Nephron (organoid): ENCODE measurements at regions not wholly inside any gene's neighbourhood (a gene's known extent, or its start where the extent isn't known, plus 50 kb on each side); places are given as distances from the start of the nearest gene placed in this dataset.

Source experiments
- H3K27ac Mint-ChIP-seq, 3 experiments: 2 replicates each; pipeline ENCODE4 v1.8.0; 2020; ENCODE audit warnings: mixed read lengths in 3 of 3, mild to moderate bottlenecking in 2 of 3, moderate library complexity in 1 of 3
- H3K27me3 Mint-ChIP-seq: 2 replicates; pipeline ENCODE4 v1.8.0; 2021; ENCODE audit warnings: low read depth, mild to moderate bottlenecking, moderate library complexity, mixed read lengths
- H3K36me3 Mint-ChIP-seq: 2 replicates; pipeline ENCODE4 v1.8.0; 2020; ENCODE audit warnings: low read depth, mixed read lengths
- H3K4me1 Mint-ChIP-seq: 2 replicates; pipeline ENCODE4 v1.8.0; 2020; ENCODE audit warnings: mixed read lengths
- H3K4me3 Mint-ChIP-seq, 3 experiments: 2 replicates each; pipeline ENCODE4 v1.8.0; 2020; ENCODE audit warnings: mild to moderate bottlenecking in 3 of 3, mixed read lengths in 3 of 3, moderate library complexity in 2 of 3
- H3K9me3 Mint-ChIP-seq: 2 replicates; pipeline ENCODE4 v1.8.0; 2020; ENCODE audit warnings: mixed read lengths
- CTCF ChIP-seq, 3 experiments: fragments of 200-600 bp; sonication (generic); IDR thresholded peaks; one replicate each; pipeline ENCODE4 v1.5.0; 2021; ENCODE audit warnings: antibody characterized with exemption in 3 of 3; ENCODE audit not compliant: unreplicated experiment in 3 of 3

- H3K27me3 Mint-ChIP-seq = peaks cover 8% of the 10 kb centered on the region
- H3K4me1 Mint-ChIP-seq = peaks cover 26% of the 10 kb centered on the region
- peaks cover 1% of the 10 kb centered on the region for H3K9me3 Mint-ChIP-seq
- H3K36me3 Mint-ChIP-seq = peaks cover under 1% of the 10 kb centered on the region
- TF ChIP-seq CTCF (IDR thresholded peaks at IDR 0.05; ENCODE audit: unreplicated experiment in 3 of 3) = no peak
- peak overlapping the region in 1 of 3 experiments; percentile 31 for H3K27ac Mint-ChIP-seq
- no peak overlapping the region for H3K4me3 Mint-ChIP-seq
Measured at GRCh38 chr12:23209793-23210192, 584.8 kb downstream of the ETNK1 start.

- peaks cover 8% of the 10 kb centered on the region for H3K36me3 Mint-ChIP-seq
- H3K27ac Mint-ChIP-seq = no peak overlapping the region
- H3K9me3 Mint-ChIP-seq = peaks cover 9% of the 10 kb centered on the region
- H3K27me3 Mint-ChIP-seq = peaks cover 8% of the 10 kb centered on the region
- H3K4me3 Mint-ChIP-seq = no peak overlapping the region
- TF ChIP-seq CTCF (IDR thresholded peaks at IDR 0.05; ENCODE audit: unreplicated experiment in 3 of 3) = no peak
- peaks cover 26% of the 10 kb centered on the region for H3K4me1 Mint-ChIP-seq
Measured at GRCh38 chr12:23210573-23210972, 585.6 kb downstream of the ETNK1 start.

GRCh38 chr12:23211384-23212320 is 586.7 kb downstream of the ETNK1 start:
- peak overlapping the region; percentile 29 to 52 (median 34) for H3K27ac Mint-ChIP-seq
- no peak for TF ChIP-seq CTCF (IDR thresholded peaks at IDR 0.05; ENCODE audit: unreplicated experiment in 3 of 3)
- H3K9me3 Mint-ChIP-seq = peaks cover 10% of the 10 kb centered on the region
- peaks cover 8% of the 10 kb centered on the region for H3K27me3 Mint-ChIP-seq
- H3K36me3 Mint-ChIP-seq = peaks cover 8% of the 10 kb centered on the region
- no peak overlapping the region for H3K4me3 Mint-ChIP-seq
- H3K4me1 Mint-ChIP-seq = peaks cover 26% of the 10 kb centered on the region

- Mint-ChIP-seq H3K27me3 (peaks cover 3% of the 10 kb centered on the region), H3K9me3 (peaks cover 17% of the 10 kb centered on the region), H3K27ac (no peak overlapping the region), H3K4me1 (peaks cover 15% of the 10 kb centered on the region), H3K4me3 (no peak overlapping the region), H3K36me3 (peaks cover 8% of the 10 kb centered on the region)
- no peak for TF ChIP-seq CTCF (IDR thresholded peaks at IDR 0.05; ENCODE audit: unreplicated experiment in 3 of 3)
Measured at GRCh38 chr12:23217158-23217557, 592.2 kb downstream of the ETNK1 start.

GRCh38 chr12:23217667-23218066 is 592.7 kb downstream of the ETNK1 start:
- no peak overlapping the region for H3K4me3 Mint-ChIP-seq
- peaks cover 8% of the 10 kb centered on the region for H3K36me3 Mint-ChIP-seq
- H3K4me1 Mint-ChIP-seq = peaks cover 10% of the 10 kb centered on the region
- H3K27ac Mint-ChIP-seq = peak overlapping the region in 1 of 3 experiments; percentile 28
- peaks cover 17% of the 10 kb centered on the region for H3K9me3 Mint-ChIP-seq
- peaks cover 3% of the 10 kb centered on the region for H3K27me3 Mint-ChIP-seq
- TF ChIP-seq CTCF (IDR thresholded peaks at IDR 0.05; ENCODE audit: unreplicated experiment in 3 of 3) = no peak
